ENCODE measurements at regions not wholly inside any gene's neighbourhood (a gene's known extent, or its start where the extent isn't known, plus 50 kb on each side); places are given as distances from the start of the nearest gene placed in this dataset.

GRCh38 chr10:118977022-118977599 is 52.4 kb upstream of the NANOS1 start:
- TF ChIP-seq CTCF (IDR thresholded peaks at IDR 0.05 in 4 of 5, conservative IDR thresholded peaks at IDR 0.05 in 1 of 5) (no peak), POLR2A (IDR thresholded peaks at IDR 0.05) (no peak)

All from gastrocnemius medialis (tissue), 4 donors.